HL-60 (cell line): ENCODE measurements at regions not wholly inside any gene's neighbourhood (a gene's known extent, or its start where the extent isn't known, plus 50 kb on each side); places are given as distances from the start of the nearest gene placed in this dataset.

Source experiments
- DNase-seq, 2 experiments: peaks; one replicate each; pipeline ENCODE4 v3.0.0-alpha.2; 2010 to 2020; ENCODE audit warnings: low read depth in 1 of 2, low spot score in 1 of 2
- H3K27ac ChIP-seq: fragments of 250-450 bp; sonication (Bioruptor Pico); replicated peaks from 2 replicates; pipeline ENCODE4 v1.5.1; 2020; ENCODE audit warnings: mild to moderate bottlenecking, moderate library complexity
- H3K27me3 ChIP-seq: fragments of 250-450 bp; sonication (Bioruptor Pico); 2 replicates; pipeline ENCODE4 v1.5.1; 2021; ENCODE audit warnings: mild to moderate bottlenecking, moderate library complexity; ENCODE audit not compliant: insufficient read depth, poor library complexity, severe bottlenecking
- H3K4me3 ChIP-seq: replicated peaks from 2 replicates; pipeline ENCODE4 v1.5.1; 2011; ENCODE audit warnings: mild to moderate bottlenecking, control low read depth, low read length; ENCODE audit not compliant: insufficient read depth
- GABPA ChIP-seq: IDR thresholded peaks from 2 replicates; pipeline ENCODE4 v1.6.1; 2012; ENCODE audit warnings: low read depth
- POLR2AphosphoS5 ChIP-seq: IDR thresholded peaks from 2 replicates; pipeline ENCODE4 v1.6.1; 2012; ENCODE audit warnings: low read depth
- SPI1 ChIP-seq: IDR thresholded peaks from 2 replicates; pipeline ENCODE4 v1.6.1; 2012; ENCODE audit warnings: low read depth, mild to moderate bottlenecking, borderline replicate concordance
- TF ChIP-seq, protein P1 (sequence below): IDR thresholded peaks from 2 replicates; pipeline ENCODE4 v1.6.1; 2012; ENCODE audit warnings: low read depth; ENCODE audit not compliant: insufficient replicate concordance
- TF ChIP-seq, protein P2 (sequence below): IDR thresholded peaks from one replicate; pipeline ENCODE4 v1.5.1; 2011; ENCODE audit warnings: low read length, control low read depth, inconsistent platforms; ENCODE audit not compliant: insufficient read depth

DNA sequence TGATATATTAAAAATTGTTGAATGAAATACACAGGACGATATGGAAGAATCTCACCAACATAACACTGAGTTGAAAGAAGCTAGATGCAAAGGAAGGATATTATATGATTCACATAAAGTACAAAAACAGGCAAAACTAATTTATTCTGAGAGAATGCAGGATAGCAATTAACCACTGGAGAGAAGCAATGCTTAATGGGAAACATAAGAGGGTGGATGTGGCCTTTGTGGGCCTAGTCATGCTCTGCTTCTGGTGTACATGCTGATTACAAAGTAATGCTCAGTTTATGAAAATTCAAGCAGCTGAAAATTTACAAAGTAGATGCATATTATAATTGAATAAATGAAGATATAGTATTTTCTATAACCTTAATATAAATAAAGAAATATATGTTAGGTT, 326.4 kb upstream of the ADAMTS5 start:
- TF ChIP-seq GABPA (no peak), POLR2AphosphoS5 (no peak), SPI1 (no peak)
- TF ChIP-seq, protein P1, sequence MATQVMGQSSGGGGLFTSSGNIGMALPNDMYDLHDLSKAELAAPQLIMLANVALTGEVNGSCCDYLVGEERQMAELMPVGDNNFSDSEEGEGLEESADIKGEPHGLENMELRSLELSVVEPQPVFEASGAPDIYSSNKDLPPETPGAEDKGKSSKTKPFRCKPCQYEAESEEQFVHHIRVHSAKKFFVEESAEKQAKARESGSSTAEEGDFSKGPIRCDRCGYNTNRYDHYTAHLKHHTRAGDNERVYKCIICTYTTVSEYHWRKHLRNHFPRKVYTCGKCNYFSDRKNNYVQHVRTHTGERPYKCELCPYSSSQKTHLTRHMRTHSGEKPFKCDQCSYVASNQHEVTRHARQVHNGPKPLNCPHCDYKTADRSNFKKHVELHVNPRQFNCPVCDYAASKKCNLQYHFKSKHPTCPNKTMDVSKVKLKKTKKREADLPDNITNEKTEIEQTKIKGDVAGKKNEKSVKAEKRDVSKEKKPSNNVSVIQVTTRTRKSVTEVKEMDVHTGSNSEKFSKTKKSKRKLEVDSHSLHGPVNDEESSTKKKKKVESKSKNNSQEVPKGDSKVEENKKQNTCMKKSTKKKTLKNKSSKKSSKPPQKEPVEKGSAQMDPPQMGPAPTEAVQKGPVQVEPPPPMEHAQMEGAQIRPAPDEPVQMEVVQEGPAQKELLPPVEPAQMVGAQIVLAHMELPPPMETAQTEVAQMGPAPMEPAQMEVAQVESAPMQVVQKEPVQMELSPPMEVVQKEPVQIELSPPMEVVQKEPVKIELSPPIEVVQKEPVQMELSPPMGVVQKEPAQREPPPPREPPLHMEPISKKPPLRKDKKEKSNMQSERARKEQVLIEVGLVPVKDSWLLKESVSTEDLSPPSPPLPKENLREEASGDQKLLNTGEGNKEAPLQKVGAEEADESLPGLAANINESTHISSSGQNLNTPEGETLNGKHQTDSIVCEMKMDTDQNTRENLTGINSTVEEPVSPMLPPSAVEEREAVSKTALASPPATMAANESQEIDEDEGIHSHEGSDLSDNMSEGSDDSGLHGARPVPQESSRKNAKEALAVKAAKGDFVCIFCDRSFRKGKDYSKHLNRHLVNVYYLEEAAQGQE = no peak
- TF ChIP-seq, protein P2, sequence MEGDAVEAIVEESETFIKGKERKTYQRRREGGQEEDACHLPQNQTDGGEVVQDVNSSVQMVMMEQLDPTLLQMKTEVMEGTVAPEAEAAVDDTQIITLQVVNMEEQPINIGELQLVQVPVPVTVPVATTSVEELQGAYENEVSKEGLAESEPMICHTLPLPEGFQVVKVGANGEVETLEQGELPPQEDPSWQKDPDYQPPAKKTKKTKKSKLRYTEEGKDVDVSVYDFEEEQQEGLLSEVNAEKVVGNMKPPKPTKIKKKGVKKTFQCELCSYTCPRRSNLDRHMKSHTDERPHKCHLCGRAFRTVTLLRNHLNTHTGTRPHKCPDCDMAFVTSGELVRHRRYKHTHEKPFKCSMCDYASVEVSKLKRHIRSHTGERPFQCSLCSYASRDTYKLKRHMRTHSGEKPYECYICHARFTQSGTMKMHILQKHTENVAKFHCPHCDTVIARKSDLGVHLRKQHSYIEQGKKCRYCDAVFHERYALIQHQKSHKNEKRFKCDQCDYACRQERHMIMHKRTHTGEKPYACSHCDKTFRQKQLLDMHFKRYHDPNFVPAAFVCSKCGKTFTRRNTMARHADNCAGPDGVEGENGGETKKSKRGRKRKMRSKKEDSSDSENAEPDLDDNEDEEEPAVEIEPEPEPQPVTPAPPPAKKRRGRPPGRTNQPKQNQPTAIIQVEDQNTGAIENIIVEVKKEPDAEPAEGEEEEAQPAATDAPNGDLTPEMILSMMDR = no peak
- no peak overlapping the region for H3K27ac ChIP-seq
- no peak overlapping the region for H3K4me3 ChIP-seq
- no peak for DNase-seq
- no peaks in the 10 kb centered on the region for H3K27me3 ChIP-seq

DNA sequence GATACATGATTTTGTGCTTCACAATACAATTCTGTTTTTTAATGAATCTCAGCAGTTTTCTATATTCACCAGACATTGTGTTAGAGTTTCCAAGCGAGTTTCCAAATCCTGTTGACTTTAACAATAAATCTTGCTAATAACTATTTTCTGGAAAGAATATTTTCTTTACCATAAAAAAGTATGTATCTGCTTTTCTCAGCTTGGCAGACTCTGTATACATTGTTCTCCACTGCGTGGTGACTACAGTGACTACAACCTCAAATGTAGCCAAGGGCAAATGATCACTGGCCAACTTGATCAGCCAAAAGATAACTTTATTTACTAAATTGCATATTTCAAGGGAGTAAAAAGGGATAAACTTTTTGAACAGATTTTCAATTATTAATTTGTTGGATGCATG, 325.9 kb upstream of the ADAMTS5 start:
- no peak for TF ChIP-seq POLR2AphosphoS5
- TF ChIP-seq GABPA = no peak
- TF ChIP-seq SPI1 = no peak
- TF ChIP-seq, protein P1 = no peak
- TF ChIP-seq, protein P2 = no peak
- no peak for DNase-seq
- Histone ChIP-seq H3K27ac (no peak overlapping the region), H3K27me3 (no peaks in the 10 kb centered on the region), H3K4me3 (no peak overlapping the region)

DNA sequence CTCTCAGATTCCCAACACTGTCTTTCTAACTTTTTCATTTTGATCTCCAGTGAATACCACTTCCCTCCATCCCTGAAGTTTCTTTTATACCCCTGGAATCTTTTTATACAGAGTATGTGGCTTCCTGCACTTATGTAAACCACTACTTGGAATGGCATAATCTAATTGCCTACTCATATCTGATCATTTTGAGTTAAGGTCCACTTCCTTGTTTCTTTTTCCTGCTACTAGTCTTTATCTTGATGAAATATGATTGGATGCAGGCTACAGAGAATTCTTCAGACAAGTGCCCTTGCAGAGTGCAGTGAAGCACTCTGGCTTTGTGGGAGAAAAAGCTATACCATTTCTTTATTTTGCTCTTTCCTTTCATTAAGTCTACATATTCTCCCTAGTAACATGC, 325.3 kb upstream of the ADAMTS5 start:
- TF ChIP-seq GABPA (no peak), POLR2AphosphoS5 (no peak), SPI1 (no peak)
- TF ChIP-seq, protein P2 = no peak
- TF ChIP-seq, protein P1 = no peak
- no peak for DNase-seq
- Histone ChIP-seq H3K4me3 (no peak overlapping the region), H3K27me3 (no peaks in the 10 kb centered on the region), H3K27ac (no peak overlapping the region)
